GM12872 (cell line): ENCODE measurements at regions not wholly inside any gene's neighbourhood (a gene's known extent, or its start where the extent isn't known, plus 50 kb on each side); places are given as distances from the start of the nearest gene placed in this dataset.
A peak's percentile ranks its signal among the peaks of the same experiment; 100 is the strongest.

Experiments
- CTCF ChIP-seq: IDR thresholded peaks from 3 replicates; pipeline ENCODE4 v1.5.1; 2011; ENCODE audit warnings: low read depth, mild to moderate bottlenecking, low read length, moderate library complexity; ENCODE audit not compliant: insufficient read depth

- no peak for TF ChIP-seq CTCF
These were observed 276.0 kb downstream of the MTX2 start for GRCh38 chr2:176544991-176545956.

- no peak for TF ChIP-seq CTCF
These were observed 277.3 kb downstream of the MTX2 start for GRCh38 chr2:176546550-176546949.

DNA sequence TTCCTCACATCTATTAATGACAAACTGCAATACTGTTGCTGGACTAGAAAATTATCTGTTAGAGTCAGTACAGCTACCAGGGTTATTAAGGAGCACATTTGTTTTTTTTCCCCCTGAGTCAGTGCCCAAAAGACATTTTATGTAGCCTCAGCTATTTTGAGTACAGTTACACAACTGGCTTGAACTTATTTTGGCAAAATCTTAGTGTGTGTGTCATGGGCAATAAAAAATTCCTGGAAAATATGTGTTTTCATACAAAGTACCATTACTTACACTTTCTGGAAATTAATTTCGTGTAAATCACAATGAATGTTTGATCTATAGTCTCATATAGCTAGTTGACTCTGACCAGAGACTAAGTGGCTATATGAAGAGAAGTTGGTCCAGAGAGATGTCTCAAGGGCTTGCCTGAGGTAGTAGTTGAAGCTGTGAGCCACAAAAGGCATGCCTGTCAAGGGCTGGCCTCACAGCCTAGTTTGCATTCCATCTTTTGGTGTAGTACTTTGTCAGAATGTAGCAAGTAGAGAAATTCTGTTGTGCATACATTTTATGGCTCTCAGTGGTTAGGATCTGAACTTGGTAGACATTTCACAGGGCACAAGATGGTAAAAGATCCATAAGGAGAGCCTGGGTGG lies 283.4 kb downstream of the MTX2 start:
- TF ChIP-seq CTCF: no peak

- TF ChIP-seq CTCF: no peak
These were observed 284.5 kb downstream of the MTX2 start for GRCh38 chr2:176553685-176554100.

DNA sequence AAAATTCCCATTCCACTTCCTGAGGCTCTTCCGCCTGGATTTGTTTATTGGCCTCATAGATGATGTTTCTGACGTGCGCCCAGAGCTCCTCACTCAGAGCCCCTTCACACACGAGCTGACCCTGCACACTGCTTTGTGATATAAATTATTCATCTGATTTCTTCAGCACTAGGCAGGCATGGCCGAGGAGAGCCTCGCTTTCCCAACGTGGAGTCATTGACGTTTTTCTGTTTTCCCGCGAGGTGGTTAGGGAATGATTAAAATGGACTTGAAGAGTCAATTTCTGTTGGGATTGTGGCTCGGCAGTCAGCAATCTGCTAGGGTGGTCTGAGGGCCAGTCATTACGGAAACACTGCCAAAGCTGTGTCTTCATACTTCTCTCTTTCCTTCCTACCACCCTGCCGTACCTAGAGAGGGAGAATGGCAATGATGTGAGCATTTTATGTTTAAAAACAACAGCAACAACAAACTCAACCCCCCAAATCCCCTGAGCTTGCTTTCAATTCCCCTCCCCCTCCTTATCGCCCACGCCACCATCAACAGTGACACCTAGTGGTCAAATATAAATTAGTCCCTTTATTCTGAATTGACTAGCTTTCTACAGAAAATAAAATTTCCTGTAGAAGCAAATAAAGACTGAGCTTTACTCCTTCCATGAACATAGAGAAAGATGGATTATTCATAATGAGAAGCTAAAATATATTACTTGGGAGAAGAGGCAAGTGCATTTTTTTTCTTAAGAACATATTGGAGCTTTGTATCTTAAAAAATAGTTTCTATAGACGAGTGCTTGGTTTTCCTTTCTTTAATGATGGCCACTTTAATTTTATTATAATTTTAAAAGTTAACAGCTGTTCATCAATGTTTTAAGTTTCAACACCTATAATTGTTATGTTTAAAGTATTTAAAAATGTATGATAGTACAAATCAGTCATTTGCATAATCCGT lies 285.1 kb downstream of the MTX2 start:
- peak; percentile 60 for TF ChIP-seq CTCF

DNA sequence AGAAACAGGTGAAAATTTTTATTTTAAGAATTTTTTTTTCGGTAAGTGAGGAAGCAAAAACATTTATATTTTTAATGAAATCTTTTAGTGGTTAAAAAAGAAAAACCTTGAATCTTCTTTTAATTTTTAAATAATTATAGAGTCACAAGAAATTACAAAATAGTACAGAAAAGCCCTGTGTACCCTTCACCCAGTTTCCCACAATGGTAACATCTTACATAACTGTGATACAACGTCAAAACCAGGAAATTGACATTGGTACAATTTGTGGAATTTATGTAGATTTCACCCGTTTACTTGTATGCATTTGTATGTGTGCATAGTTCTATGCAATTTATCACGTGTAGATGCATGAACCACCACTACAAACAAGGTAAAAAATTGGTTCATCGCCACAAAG lies 285.9 kb downstream of the MTX2 start:
- no peak for TF ChIP-seq CTCF

DNA sequence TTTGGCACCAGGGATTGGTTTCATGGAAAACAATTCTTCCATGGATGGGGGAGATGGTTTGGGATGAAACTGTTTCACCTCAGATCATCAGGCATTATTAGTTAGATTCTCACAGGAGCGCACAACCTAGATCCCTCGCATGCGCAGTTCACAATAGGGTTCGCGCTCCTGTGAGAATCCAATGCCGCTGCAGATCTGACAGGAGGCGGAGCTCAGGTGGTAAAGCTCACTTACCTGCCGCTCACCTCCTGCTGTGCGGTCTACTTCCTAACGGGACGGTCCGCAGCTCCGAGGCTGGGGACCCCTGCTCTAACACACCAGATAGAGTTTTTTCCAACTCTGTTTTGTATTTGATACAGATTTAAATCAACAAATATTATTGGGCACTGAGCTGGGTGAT lies 286.5 kb downstream of the MTX2 start:
- TF ChIP-seq CTCF: no peak
